Activated naive CD4-positive, alpha-beta T cell (primary cell): ENCODE measurements at regions not wholly inside any gene's neighbourhood (a gene's known extent, or its start where the extent isn't known, plus 50 kb on each side); places are given as distances from the start of the nearest gene placed in this dataset.

Experiments used
- DNase-seq, 4 experiments: peaks; one replicate each; lab custom pipeline; 2025; lab: John Stamatoyannopoulos, UW

DNA sequence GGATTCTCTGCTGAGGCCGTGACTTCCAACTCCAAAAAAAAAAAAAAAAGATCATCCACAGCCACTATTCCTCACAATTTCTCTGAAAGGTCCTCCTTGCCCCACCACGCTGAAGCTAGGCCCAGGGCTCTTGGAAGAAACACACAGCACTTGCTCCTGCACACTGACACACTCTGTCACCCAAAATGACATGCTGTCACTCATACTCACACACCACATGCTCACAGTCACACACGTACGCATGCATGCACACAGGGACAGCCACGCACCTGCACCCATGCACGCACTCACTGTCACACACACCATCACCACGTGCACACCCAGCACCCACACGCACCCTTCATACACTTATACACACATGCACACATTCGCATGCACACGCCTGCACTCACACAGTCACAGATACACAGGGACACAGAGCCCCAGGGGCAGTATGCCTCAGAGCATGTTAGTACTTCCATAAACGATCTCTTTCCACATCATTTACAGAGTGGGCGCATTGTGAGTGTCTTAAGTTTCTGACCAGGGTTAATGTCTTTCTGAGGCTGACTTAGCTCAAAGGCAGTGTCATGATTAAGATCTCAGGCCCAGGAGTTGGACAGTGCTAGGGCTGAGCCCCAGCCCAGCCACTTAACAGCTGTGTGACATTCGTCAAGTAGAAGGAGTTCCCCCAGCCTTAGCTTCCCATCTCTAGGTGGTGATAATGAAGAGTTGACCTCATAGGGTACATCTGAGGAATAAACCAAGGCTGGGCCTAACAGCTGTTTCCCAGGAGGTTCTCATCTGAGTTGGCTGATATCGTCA is 93.4 kb downstream of the GLI2 start:
- no peak for DNase-seq

DNA sequence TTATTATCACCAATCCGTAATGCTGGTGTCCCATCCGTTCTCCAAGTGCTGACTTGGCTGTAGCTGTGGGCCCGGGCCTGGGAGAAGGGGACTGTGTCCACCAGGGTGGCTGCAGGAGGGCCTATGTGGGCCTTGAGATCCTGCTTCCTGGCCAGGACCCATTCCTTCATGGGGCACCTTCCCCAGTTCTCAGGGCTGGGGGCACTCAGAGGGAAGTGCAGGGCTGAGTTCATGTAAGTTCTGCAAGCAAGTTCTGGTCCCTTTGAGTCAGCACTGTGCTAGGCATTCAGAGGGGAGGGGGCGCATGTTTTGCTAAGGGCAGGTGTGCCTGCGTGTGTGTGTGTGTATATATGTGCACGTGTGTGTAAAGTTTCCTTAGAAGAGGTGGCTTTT is 94.0 kb downstream of the GLI2 start:
- DNase-seq, result no peak

DNA sequence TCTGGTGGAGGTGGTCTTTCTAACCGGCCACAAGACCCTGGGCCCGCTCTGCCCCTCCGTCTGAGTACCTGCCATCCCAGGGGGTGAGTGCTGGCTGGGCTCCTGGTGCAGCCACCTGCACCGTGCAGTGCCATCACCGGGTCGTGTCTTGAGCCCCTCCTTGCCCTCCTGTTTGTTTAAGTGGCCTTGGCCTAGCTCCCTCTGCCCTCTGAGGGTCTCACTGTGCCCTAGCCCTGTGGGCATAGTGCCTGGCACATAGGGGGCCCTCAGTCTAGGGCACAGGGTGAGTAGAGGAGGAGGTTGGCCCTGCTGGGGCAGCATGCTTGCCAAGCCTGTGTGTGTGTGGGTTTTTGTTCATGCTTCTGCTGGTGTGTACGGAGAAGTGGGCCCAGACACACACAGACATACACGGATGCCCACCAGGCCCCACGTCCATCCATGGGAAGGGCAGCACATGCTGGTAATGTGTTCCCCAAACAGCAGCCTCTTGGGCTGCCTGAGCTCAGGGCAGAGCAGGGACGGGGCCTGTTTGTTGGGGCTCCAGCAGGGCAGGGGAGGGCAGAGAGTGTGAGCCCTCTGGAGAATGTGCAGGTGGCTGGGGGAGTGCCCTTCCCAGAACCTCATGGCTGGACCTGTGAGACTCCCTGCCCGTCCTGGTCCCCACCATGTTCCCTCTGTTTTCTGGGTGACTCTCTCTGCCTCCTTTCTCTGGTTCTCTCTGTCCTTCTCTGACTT is 94.6 kb downstream of the GLI2 start:
- DNase-seq, result no peak

DNA sequence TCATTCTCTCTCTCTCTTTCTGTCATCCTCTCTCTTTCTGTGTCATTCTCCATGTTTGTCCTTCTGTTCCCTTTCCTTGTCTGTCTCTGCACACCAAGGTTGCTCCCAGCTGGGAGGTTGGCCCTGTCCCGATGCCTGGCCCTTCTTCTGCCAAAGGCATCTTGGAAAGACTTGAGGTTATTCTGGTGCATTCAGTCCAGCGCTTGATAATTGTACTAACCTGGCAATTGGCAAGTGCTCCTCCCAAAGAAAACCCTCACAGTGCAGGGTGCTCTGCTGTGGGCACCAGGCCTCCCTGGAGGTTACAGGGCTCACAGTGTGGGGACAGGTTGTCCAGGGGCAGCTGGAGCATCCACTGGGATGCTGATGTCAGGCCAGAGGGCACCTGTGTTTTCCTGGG is 95.4 kb downstream of the GLI2 start:
- no peak for DNase-seq

DNA sequence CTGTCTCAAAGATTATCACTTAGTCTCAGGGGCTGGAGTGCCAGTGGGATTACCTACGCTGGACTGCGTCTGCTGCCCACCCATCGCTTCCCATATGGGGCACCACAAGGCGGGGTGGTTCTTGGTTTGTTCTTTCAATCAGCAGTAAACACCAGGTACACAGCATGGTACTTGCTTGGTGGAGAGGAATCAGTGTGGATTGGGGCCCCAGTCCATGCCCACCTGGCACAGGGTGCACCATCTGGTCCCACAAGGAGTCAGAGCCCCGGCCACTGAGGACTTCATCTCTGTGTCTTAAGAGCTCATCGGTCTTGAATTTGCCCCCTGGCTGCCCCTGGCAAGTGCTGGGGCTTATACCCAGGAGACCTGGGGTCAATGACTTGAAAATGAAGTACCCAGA is 96.2 kb downstream of the GLI2 start:
- no peak for DNase-seq

DNA sequence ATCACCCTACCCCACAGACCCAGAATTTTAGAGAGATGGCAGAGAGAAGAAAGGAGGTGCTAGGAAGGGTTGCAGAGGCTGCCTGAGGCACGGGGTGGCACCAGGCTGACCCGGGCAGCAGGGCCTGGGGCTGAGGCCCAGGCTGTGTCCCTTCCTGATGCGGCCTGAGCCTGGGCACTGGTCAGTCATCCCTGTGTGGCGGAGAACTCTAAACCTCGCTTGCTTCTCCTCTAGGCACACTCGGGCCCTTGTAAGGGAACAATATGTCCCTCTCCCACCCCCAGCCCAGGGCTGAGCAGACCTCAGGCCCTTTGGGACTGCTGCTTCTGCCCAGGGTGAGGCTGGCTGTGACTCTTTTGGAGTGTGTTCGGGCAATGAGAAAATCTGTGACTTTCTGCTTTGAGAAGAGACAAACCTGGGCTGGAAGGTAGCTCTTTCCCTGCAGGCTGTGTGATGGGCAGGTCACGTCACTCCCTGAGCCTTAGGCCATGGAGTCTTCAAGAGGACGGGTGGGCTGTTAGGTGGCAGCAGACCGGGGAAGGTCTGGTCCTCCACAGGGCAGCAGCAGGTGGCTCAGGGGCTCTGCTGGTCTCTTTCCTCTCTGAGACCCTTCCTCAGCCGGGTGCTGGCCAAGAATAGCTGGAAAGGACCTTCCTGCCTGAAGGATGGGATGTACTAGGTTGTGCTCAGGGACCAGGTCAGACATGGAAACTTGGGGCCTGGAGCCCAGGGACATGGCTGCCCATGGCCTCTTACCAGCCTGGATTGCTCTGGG is 96.8 kb downstream of the GLI2 start:
- no peak for DNase-seq

DNA sequence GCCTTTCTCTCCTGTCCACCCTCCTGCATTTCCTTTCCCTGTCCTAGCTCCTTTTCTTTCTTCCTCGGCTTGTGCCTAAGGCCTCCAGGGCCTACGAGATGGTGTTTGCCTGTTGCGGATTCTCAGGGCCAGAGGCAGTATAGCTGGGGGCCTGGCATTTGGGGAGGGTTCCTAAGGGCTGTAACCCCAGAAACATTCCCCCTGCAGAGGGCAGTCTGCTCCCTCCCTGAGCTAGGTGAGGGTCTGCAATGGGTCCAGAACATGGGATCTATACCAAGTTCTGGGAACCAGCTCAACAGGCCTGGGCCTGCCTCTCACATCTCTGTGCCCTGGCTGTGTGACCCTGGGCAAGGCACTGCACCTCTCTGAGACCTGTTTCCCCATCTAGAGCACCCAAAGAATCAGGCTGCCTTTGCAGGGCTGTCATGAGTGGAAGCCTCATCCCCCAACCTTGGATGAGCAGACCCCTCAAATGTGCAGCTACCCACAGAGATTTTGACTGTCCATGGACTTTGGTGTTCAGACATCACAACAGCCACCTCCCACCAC is 97.5 kb downstream of the GLI2 start:
- DNase-seq, result no peak

DNA sequence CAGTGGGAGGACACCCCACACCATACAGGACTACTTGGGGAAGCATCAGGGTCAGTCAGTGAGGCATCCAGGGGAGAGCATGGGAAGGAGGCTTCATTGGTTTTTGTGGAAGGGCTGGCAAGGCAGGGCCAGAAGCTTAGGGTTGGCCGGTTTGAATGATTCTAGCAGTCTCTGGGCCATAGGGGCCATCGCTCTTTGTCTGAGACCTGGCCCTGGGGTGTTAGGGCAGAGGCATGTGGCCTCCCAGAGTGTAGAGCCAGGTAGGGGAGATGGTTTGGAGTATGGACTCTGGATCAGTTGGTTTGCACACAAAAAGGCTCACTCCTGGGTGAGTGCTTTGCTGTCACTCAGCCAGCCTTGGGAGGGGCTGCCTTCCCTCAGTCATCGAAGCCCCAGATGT is 98.5 kb downstream of the GLI2 start:
- DNase-seq, result no peak

DNA sequence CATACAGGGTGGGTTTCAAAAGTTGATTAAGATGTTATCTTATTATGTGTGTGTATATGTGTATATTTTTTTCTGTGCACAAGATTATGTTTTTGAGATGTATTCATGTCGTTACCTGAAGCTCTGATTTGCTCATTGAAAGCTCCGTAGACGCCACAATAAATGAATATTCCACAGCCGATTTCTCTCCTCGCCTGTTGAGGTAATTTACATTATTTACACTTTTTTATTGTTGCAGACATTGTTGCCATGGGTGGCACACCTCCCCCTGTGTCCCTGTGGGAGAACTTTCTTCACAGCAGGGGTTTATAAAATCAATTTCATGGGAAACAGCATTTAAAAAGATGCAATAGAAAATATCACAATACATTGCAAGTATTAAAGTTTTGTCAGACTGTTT is 100.6 kb downstream of the GLI2 start:
- no peak for DNase-seq

DNA sequence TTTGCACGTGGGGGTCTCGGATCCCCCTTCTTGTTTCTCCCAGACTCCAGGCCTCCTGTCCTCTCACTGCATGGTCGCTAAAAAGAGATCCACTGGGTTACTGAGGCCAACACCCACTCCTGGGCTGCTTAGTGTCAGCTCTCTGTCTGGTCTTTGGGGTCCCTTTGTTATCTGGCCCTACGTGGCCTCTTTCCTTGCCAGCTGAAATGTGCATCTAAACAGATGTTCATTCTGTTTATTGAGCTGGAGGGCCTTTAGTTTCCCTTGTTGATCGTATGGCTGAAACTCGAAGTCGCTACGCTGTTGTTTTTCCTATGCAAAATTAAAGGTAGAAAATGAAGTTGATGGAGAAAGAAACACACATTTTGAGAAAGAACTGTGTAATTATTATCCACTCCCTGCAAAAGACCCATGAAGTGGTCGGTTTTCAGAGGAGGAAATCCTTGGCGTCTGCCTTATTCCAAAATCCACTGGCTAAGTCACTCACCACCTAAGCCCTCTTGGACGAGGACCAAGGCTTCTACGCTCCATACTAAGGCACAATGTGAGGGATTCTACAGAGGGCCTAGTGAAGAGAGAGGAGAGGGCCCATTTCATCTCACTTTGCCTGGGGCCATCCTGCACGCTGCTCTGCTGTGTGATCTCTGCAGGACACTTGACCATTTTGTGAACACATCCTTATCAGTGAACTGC is 105.3 kb downstream of the GLI2 start:
- no peak for DNase-seq

DNA sequence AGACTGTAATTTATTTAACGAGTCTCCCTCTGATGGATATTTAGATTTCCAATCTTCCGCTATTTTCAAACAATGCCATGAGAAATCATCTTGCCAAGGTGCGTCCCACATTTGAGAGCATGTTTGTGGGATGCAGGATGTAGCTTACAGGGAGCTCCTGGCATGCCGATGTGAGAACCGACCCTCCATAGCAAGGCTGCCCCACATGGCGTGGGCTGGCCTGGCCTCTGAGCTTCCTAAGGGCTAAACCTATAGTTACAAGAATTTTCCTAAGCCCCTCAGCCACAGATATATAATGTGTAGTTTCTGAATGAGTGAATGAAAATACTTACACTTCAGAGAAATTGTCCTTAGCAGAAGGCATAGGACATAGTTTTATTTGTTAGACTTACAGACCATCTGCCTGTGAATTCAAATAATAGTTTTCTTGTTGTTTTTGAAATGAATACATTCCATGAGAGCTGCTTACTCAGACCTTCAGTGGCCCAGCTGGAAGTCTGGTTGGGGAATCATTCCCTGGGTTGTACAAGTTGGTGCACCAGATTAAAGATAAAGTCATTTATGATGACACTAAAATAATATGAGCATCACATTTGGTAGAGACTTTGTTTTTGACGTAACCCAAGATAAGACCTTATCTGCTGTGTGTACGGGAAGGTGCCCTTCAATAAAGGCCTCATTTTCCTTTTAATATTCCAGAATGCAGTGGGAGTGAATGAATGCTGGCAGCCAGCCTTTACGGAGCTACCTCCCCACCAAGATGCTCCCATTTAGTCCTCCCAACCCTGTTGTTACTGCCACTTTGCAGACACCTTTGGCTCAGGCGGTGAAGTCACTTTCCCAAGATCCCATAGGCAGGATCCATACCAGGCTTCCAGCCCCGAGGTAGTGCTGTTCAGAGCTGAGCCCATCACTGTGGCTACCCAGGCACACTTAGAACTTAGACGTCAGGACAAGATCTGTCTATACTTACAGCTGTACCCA is 107.1 kb downstream of the GLI2 start:
- no peak for DNase-seq

DNA sequence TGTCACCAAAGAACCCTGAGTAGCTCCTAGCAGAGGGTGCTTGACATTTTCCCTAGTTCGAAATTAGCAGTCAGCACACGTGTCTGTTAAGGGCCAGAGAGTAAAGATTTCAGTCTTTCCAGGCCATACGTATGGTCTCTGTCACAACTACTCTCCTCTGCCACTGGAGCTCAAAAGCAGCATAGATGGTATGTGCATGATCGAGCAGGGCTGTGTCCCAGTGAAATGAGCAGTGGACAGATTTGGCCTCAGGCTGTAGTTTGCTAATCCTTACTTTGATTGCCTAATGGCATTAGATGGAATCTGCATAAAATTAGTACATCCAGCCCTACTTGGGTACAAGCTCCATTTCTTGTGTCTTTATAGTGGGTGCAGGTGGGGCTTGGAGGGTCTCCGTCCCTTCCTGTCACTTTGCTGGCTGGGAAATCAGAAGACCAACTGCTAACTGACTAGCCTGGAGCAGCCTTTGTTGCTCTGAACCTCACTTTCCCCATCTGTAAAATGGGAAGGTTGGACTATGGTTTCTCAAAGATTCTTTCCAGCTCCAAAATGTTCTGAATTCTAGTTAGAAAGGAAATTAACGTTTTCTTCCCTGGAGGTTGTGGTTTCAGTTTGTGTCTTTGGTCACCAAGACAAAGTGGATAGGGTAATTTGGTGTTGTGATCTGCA is 108.5 kb downstream of the GLI2 start:
- DNase-seq, result no peak

DNA sequence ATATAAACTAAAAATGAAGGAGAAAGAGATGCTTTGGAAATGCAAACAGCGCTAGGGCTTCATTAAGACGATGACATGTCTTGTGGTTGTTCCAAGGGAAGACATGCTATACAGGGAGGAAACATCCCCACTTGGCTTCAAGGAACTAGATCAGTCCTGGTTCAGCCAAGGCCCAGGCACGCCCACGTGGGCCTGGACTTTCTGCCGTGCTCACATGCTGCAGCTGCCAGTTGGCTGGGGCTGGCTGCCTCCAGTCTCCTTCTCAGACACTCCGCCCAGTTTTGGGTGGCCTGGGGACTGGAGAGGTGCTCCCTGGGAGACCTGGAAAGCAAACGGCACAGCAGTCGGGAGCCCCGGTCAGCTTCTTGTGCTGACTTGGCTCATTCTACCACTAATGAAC is 109.6 kb downstream of the GLI2 start:
- DNase-seq, result no peak

DNA sequence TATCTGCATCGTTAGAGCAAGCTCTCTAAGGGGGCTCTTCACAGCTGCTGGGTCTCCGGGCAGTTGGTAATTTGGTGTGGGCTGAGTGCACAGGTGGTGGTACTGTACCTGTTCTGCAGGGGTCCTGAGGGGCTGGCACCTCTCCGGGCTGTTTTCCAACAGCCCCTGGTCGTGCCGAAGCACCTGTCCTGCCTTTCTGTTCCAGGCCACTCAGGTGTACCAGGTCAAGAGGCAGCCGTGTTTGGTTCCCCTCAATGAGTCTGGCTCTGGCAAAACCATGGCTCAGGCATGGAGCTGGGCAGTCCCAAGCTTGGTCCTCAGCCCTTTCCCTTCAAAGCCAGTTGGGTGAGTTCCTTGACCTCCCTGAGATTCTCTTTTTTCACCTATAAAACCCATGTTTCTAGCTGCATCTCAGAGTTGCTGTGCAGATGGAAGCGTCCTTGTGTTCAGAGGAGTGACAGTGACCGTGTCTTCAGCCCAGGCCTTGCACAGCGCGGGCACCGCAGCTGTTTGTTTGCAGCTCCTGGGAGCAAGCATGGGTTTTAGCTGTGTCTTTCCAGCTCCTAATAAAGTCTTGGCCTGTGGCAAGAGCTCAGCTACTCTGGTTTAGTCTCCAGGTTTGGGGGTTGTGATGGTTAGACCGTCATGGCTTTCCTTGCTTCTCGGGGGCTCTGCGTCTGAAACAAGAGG is 110.9 kb downstream of the GLI2 start:
- DNase-seq, result no peak

DNA sequence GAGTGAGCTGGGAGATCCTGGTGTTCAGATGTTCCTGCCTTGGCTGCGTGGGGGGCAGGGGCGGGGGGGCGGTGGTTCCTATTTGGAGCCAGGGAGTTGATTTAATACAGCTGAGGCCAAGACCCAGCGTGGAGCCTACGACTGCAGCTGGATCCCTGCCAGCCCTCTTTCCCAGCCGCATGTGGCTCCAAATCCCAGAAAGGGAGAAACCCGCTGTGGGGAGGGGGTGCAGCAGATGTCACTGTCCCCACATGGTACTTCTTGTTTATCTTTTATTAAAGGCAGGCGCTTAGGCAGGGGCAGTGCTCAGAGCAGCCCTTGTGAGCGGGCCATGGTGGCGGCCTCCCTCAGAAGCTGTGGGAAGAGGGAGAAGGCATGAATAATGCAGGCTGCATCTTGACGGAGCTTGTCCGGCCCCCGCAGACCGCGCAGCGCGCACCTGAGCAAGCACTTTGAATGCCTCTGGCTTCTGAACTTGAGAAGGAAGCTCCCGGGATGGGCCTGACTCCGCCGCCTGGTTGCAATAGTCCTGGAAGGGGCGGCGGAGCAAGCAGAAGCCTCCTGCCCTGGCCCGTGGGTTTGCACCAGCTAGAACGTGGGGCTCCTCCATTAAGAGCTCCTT is 112.1 kb downstream of the GLI2 start:
- DNase-seq, result no peak

DNA sequence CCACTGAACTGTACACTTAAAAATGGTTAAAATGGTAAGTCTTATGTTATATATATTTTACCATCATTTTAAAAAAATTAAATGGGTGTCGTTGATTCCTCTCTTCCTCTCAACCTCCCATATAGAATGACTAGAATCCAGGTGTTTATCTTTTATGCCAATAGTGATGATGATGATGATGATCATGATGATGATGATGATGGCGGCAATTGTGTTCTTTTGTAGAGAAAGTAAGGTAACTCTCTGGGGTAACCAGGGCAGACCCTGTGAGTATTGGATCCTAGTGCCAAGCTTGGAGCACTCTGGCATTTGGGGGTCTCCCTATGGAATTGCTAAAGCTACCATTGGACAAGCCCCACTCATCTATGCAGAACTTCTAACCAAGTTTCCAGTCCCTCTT is 113.6 kb downstream of the GLI2 start:
- DNase-seq, result no peak

DNA sequence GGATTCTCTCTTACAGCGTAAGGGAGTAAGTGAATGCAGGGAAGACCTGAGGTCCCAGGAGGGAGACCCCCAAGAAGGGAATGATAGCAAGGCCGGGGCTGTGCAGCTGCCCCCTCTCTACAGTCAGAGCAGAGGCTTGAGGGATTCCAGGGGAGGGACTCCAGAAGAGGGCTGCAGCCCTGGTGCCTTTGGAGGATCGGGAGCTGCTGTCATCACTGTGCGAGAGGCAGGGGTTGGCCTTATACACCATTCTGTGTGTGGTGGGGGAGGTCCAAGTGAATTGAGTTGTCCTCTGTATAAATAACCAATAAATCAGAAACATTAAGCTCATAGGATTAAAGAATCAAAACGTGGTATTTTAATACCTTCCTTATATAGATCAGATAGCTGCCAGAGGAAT is 114.9 kb downstream of the GLI2 start:
- DNase-seq, result no peak

DNA sequence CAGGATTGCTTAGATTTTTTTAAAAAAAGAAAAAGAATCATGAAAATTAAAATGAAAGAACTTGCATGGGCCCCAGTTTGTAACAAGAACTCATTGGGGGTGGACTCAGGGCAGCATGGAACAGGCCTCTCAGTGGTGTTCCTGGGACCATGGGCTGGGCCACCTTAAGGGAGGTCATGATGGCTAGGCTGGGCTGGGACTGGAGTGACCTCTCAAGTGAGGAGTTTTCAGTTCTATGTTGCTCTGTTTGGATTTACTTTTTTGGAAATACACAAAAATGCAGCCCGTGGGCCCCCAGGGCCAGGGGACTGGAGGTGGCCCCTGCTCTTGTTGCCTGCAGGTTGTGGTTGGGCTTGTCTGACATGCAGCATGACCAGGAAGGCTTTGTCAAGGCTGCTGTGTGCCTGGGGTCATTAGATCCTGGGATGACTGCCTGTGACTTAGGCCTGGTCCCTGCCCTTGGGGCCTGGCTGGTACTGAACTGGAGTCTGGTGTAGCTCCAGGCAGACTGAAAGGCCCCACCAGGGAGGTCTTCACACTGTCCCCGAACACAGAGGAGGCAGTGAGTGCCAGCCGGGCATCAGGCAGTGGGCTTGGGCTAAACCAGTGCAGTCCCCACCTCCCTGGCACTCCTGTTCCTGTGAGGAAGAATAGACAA is 115.6 kb downstream of the GLI2 start:
- DNase-seq, result no peak
